ENCODE measurements at regions not wholly inside any gene's neighbourhood (a gene's known extent, or its start where the extent isn't known, plus 50 kb on each side); places are given as distances from the start of the nearest gene placed in this dataset.

DNA sequence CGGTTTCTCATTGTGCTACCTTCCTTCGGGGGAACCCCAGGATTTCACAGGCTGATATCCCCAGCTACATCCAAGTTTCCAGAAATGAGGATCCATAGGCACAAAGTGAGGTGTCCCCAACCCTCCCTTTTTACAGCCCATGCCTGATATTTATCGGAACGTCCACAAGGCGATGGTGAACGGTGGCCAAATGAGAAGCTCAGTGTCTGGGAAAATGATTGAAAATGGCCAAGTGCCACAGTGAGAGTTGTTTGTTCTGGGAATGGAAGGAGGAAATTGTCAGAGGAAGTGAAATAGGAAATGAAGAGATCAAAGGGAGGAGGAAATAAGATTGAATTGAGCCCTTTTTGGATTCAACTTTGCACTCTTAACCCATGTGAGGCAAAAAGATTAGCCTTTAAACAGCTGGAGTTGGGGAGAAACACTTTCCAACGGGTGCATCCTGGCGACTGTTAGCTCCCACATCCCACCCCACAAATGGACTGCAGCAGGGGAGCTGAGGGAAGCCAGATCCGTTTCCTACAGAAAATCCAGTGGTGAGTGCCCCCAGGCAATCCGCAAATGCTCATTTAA lies 294.4 kb upstream of the IRX5 start:
- 53 to 64% (median 59%) methylated on average over 10 of the region's 10 CpGs for WGBS, 3 donors
- no peak for ATAC-seq

DNA sequence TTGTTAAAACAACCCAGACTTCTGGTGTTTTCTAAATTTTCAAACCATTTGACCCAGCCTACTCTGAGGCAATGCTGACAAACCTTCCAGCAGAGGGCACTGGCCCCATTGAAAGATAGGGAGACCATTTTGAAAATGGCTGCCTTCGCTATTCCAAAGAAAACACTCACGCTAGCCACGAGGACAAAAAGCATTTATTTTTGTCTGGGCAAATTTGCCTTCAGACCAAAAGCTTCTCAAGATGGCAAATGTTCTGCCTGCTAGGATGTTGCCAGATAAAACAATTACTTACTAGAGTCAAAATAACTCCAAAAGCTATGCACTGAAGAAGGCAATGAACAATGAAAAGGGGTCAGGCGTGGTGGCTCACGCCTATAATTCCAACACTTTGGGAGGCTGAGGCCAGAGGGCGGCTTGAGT lies 296.7 kb upstream of the IRX5 start:
- Histone ChIP-seq H3K27me3 (ENCODE audit: insufficient read depth in 3 of 3, low read length in 2 of 3) (no peaks in the 10 kb centered on the region), H3K27ac (no peak overlapping the region), H3K4me1 (no peaks in the 10 kb centered on the region), H3K4me3 (no peak overlapping the region), H3K36me3 (ENCODE audit: insufficient read depth in 1 of 2, low read depth in 1 of 2) (no peaks in the 10 kb centered on the region), H3K9me3 (no peaks in the 10 kb centered on the region)
- no peak for ATAC-seq
- DNase-seq = no peak
- intact Hi-C loops (cut with DNase I) = no loop called here
- TF ChIP-seq, protein P1, sequence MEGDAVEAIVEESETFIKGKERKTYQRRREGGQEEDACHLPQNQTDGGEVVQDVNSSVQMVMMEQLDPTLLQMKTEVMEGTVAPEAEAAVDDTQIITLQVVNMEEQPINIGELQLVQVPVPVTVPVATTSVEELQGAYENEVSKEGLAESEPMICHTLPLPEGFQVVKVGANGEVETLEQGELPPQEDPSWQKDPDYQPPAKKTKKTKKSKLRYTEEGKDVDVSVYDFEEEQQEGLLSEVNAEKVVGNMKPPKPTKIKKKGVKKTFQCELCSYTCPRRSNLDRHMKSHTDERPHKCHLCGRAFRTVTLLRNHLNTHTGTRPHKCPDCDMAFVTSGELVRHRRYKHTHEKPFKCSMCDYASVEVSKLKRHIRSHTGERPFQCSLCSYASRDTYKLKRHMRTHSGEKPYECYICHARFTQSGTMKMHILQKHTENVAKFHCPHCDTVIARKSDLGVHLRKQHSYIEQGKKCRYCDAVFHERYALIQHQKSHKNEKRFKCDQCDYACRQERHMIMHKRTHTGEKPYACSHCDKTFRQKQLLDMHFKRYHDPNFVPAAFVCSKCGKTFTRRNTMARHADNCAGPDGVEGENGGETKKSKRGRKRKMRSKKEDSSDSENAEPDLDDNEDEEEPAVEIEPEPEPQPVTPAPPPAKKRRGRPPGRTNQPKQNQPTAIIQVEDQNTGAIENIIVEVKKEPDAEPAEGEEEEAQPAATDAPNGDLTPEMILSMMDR (IDR thresholded peaks at IDR 0.05) = peak; percentile 45
- 80 to 82% (median 81%) methylated on average over 6 of the region's 6 CpGs for WGBS, 3 donors

More for the DNA sequence above, 294.4 kb upstream of the IRX5 start:
- Histone ChIP-seq H3K27me3 (ENCODE audit: insufficient read depth in 3 of 3, low read length in 2 of 3) (no peaks in the 10 kb centered on the region), H3K27ac (no peak overlapping the region), H3K4me3 (no peak overlapping the region), H3K4me1 (no peaks in the 10 kb centered on the region), H3K9me3 (no peaks in the 10 kb centered on the region), H3K36me3 (ENCODE audit: insufficient read depth in 1 of 2, low read depth in 1 of 2) (no peaks in the 10 kb centered on the region)
- TF ChIP-seq, protein P1 (IDR thresholded peaks at IDR 0.05) = no peak
- DNase-seq = no peak
- intact Hi-C loops (cut with DNase I) = no loop called here

DNA sequence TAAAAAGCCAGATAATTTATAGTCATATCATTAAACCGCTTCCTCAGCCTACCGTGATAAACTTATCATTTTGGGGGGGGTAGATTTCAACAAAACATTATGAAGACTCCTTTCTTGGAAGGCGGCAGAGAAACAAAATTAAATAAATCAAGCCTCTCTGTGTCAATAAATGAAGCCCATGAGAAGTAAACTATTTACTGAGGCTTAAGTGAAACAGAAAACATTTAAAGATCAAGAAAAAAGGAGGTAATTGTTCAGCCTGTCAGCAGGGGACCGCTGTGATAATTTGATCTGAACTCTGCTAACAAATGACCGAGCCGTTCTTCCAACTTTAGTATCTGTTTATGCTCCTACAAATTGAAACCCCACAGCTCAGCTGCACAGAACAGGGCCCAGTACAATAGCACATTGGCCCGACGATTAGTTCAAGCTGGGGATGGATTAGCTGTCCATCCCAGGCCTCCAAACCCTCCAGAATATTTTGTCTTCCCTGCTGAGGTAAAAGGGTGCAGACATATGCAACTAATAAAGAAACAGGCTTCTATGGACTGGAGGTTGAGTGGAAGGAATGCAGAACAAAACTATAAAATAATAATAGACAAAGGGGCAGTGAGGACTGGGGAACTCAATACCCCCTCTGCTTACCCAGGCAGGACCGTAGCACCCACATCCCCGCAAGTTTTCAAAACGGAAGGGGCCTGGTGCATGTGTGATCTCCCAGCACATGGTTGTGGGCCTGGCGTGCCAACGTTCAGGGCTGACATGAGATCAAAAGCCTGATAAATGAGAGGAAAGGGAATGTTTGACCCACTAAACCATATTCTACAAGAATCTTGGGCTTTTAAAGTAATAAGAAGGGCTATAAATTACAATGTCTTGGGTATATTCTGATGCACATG lies 298.1 kb upstream of the IRX5 start:
- DNase-seq (no peak), ATAC-seq (no peak)
- H3K4me3 ChIP-seq = no peak overlapping the region
- H3K4me1 ChIP-seq = no peaks in the 10 kb centered on the region
- H3K27me3 ChIP-seq (ENCODE audit: insufficient read depth in 3 of 3, low read length in 2 of 3) = no peaks in the 10 kb centered on the region
- H3K36me3 ChIP-seq (ENCODE audit: insufficient read depth in 1 of 2, low read depth in 1 of 2) = no peaks in the 10 kb centered on the region
- intact Hi-C loops (cut with DNase I) = no loop called here
- TF ChIP-seq, protein P1 (IDR thresholded peaks at IDR 0.05) = no peak
- WGBS, 3 donors = 49 to 61% (median 60%) methylated on average over 13 of the region's 13 CpGs
- H3K27ac ChIP-seq = no peak overlapping the region
- no peaks in the 10 kb centered on the region for H3K9me3 ChIP-seq

DNA sequence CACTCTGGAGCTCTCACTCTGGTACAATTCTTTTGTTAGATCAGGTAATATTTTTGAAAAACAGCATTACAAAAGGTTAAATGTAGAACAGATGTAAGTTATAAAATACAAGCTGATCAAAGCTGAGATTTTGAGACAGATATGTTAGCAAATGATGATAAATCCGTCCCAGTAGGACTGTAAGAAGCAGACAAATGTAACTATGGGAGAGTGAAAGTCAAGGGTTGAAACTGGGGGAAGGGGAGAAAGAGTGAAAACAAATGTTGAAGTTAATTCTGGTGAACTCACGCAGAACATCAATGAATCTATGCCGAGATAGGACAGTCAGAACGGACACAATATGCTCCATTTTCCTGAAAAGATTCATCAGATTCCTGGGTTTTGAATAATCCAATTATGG lies 298.9 kb upstream of the IRX5 start:
- no peak overlapping the region for H3K4me3 ChIP-seq
- no peak overlapping the region for H3K27ac ChIP-seq
- TF ChIP-seq, protein P1 (IDR thresholded peaks at IDR 0.05) = no peak
- no peaks in the 10 kb centered on the region for H3K9me3 ChIP-seq
- no peaks in the 10 kb centered on the region for H3K36me3 ChIP-seq (ENCODE audit: insufficient read depth in 1 of 2, low read depth in 1 of 2)
- DNase-seq (no peak), ATAC-seq (no peak)
- no peaks in the 10 kb centered on the region for H3K27me3 ChIP-seq (ENCODE audit: insufficient read depth in 3 of 3, low read length in 2 of 3)
- WGBS, 3 donors = 64 to 82% (median 67%) methylated on average over 4 of the region's 4 CpGs
- intact Hi-C loops (cut with DNase I) = no loop called here
- H3K4me1 ChIP-seq = no peaks in the 10 kb centered on the region

All from psoas muscle (tissue), 7 donors.